ENCODE measurements at regions not wholly inside any gene's neighbourhood (a gene's known extent, or its start where the extent isn't known, plus 50 kb on each side); places are given as distances from the start of the nearest gene placed in this dataset.

DNA sequence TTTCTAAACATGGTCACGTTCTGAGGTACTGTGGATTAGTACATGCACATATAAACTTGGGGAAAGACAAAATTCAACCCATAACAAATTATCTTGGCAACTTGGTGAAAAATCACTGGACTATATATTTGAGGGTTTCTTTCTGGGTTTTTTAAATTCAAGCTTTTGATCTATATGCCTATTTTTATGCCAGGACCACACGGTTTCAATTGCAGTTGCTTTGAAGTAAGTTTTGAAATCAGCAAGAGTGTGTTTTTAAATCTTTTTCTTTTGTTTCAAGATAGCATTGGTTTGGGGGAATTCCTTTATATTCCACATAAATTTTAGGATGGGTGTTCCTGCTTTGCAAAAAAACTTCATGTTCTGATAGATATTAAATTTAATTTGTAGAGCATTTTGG, 406.4 kb upstream of the VWC2 start:
- H3K27ac ChIP-seq (ENCODE audit: low read depth, low read length), result no peak overlapping the region
- no peak overlapping the region for H3K4me3 ChIP-seq (ENCODE audit: low read depth, low read length)
- no peaks in the 10 kb centered on the region for H3K4me1 ChIP-seq (ENCODE audit: control insufficient read depth, insufficient read depth, low read length)
- no peak overlapping the region for H3K9ac ChIP-seq (ENCODE audit: low read length)
- H3K36me3 ChIP-seq (ENCODE audit: control insufficient read depth, insufficient read depth, low read length), result no peaks in the 10 kb centered on the region
- peaks cover 5% of the 10 kb centered on the region; the same call in 1 of the 2 replicates for H3K9me3 ChIP-seq (ENCODE audit: control insufficient read depth, insufficient read depth, low read depth, low read length)
- H3K27me3 ChIP-seq (ENCODE audit: control insufficient read depth, insufficient read depth, low read length), result no peaks in the 10 kb centered on the region

DNA sequence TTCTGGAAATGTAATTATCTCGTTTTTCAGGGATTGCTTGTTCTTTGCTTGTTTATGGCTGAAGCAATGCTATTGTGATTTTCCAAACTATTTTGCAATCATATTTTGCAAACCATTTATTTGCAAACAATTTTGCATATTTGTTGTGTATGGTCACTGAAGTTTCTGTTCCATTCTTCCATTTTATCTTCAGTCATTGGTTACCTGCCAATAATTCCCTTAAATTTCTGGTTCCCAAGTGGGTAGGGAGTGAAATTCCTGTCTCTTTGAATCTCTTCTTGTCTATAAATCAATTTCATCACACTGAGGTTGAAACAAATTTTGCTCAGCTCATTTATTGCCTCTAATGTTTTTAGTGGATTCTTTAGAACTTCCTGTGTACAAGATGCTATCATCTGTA, 401.7 kb upstream of the VWC2 start:
- H3K36me3 ChIP-seq (ENCODE audit: control insufficient read depth, insufficient read depth, low read length), result no peaks in the 10 kb centered on the region
- H3K27ac ChIP-seq (ENCODE audit: low read depth, low read length), result no peak overlapping the region
- H3K27me3 ChIP-seq (ENCODE audit: control insufficient read depth, insufficient read depth, low read length), result no peaks in the 10 kb centered on the region
- no peak overlapping the region for H3K4me3 ChIP-seq (ENCODE audit: low read depth, low read length)
- no peaks in the 10 kb centered on the region for H3K9me3 ChIP-seq (ENCODE audit: control insufficient read depth, insufficient read depth, low read depth, low read length)
- no peak overlapping the region for H3K9ac ChIP-seq (ENCODE audit: low read length)
- no peaks in the 10 kb centered on the region for H3K4me1 ChIP-seq (ENCODE audit: control insufficient read depth, insufficient read depth, low read length)

DNA sequence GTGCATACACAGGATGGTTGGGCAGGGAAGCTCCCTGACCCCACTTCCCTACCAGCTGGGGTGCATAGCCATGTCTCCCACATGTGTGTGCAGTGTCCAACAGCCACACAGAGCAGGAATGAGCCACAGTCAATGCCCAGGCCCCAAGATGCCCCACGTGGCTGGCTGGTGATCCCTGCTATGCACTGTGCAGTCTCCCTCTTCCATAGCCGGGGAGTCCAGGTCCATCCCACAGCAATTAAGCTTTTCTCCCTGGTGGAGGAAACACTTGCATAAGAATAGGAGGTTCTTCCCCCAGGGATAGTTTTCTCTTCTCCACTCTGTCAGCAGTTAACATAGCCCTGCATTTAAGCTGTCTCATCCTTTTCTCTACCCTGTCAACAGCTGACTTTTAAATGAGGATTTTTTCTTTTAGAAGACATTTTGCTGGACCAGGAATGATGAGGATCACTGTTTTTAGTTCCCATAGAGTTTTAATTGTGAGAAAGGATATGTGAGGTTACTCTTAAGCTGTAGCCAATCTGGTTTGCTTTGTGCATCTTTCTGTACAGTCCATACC, 396.5 kb upstream of the VWC2 start:
- peaks cover 8% of the 10 kb centered on the region; the same call in 1 of the 2 replicates for H3K9me3 ChIP-seq (ENCODE audit: control insufficient read depth, insufficient read depth, low read depth, low read length)
- H3K27ac ChIP-seq (ENCODE audit: low read depth, low read length), result no peak overlapping the region
- H3K4me3 ChIP-seq (ENCODE audit: low read depth, low read length), result no peak overlapping the region
- H3K4me1 ChIP-seq (ENCODE audit: control insufficient read depth, insufficient read depth, low read length), result no peaks in the 10 kb centered on the region
- no peaks in the 10 kb centered on the region for H3K36me3 ChIP-seq (ENCODE audit: control insufficient read depth, insufficient read depth, low read length)
- H3K9ac ChIP-seq (ENCODE audit: low read length), result no peak overlapping the region
- no peaks in the 10 kb centered on the region for H3K27me3 ChIP-seq (ENCODE audit: control insufficient read depth, insufficient read depth, low read length)

DNA sequence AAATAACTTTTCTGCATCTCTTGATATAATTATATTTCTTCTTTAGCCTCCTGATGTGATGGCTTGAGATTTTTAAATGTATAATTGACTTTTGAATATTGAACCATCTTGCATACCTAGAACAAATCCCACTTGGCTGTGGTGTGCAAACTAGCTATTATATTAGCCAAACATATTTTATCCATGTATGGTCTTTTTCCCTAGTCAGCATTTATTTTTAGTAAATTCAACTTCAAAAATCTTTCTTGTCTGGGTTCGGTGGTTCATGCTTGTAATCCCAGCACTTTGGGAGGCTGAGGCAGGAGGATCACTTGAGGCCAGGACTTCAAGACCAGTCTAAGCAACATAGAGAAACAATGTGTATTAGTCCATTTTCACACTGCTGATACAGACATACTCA, 386.6 kb upstream of the VWC2 start:
- peaks cover 25% of the 10 kb centered on the region for H3K9me3 ChIP-seq (ENCODE audit: control insufficient read depth, insufficient read depth, low read depth, low read length)
- H3K27me3 ChIP-seq (ENCODE audit: control insufficient read depth, insufficient read depth, low read length), result no peaks in the 10 kb centered on the region
- H3K36me3 ChIP-seq (ENCODE audit: control insufficient read depth, insufficient read depth, low read length), result no peaks in the 10 kb centered on the region
- H3K4me1 ChIP-seq (ENCODE audit: control insufficient read depth, insufficient read depth, low read length), result peaks cover 8% of the 10 kb centered on the region; the same call in 1 of the 2 replicates
- no peak overlapping the region for H3K9ac ChIP-seq (ENCODE audit: low read length)
- no peak overlapping the region for H3K27ac ChIP-seq (ENCODE audit: low read depth, low read length)
- no peak overlapping the region for H3K4me3 ChIP-seq (ENCODE audit: low read depth, low read length)

DNA sequence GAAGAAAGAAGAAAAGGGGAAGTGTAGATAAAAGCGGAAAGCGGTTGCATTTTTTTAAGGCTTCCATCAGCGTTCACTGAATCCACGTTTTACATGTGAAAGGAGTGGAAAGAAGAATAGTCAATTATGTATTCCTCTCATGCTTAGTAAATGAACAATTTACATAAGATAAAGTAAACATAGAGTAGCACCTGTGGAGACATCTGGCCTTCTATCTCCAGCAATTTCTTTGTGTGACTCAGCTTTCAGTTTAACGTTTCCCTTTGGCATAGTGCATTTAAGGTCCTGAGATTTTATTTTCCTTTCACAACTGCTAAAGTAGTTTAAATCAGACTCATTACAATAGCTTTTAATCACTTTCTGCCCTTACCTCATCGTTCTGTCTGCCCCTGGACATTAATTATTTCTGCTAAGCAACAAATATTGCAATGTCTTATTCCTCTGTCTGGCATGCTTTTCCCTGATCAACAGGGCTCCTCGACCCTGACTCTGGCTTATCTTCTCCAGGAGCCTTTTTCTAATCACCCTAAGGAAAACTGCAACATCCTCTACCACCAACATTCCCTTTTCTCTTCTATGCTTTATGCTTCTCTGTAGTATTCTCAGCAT, 383.5 kb upstream of the VWC2 start:
- Histone ChIP-seq H3K27me3 (ENCODE audit: control insufficient read depth, insufficient read depth, low read length) (no peaks in the 10 kb centered on the region), H3K36me3 (ENCODE audit: control insufficient read depth, insufficient read depth, low read length) (no peaks in the 10 kb centered on the region), H3K9ac (ENCODE audit: low read length) (no peak overlapping the region), H3K27ac (ENCODE audit: low read depth, low read length) (no peak overlapping the region), H3K4me1 (ENCODE audit: control insufficient read depth, insufficient read depth, low read length) (peaks cover 8% of the 10 kb centered on the region; the same call in 1 of the 2 replicates), H3K4me3 (ENCODE audit: low read depth, low read length) (no peak overlapping the region), H3K9me3 (ENCODE audit: control insufficient read depth, insufficient read depth, low read depth, low read length) (peaks cover 25% of the 10 kb centered on the region)

DNA sequence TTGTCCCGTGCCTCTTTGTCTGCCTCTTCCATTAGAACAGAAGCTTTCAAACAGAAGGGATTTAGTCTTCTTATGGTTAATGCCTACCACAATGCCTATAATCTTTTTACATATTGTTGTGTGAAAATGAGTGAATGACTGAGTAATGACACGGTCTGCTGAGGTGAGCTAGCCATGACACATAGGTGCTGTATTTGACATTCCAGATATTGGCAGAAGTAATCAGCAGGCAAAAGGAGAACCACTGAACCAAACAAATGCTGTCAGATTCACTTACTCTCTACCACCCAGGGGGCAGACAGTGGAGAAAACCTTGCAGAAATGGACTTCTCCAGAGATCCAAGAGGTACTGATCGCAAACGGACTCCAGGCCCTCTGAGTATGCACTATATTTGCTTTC, 377.2 kb upstream of the VWC2 start:
- no peak overlapping the region for H3K9ac ChIP-seq (ENCODE audit: low read length)
- H3K4me1 ChIP-seq (ENCODE audit: control insufficient read depth, insufficient read depth, low read length), result 0 out of 2 replicates have a peak, but pooled peaks cover 3% of the 10 kb centered on the region
- H3K27me3 ChIP-seq (ENCODE audit: control insufficient read depth, insufficient read depth, low read length), result no peaks in the 10 kb centered on the region
- H3K4me3 ChIP-seq (ENCODE audit: low read depth, low read length), result no peak overlapping the region
- H3K27ac ChIP-seq (ENCODE audit: low read depth, low read length), result no peak overlapping the region
- H3K9me3 ChIP-seq (ENCODE audit: control insufficient read depth, insufficient read depth, low read depth, low read length), result no peaks in the 10 kb centered on the region
- no peaks in the 10 kb centered on the region for H3K36me3 ChIP-seq (ENCODE audit: control insufficient read depth, insufficient read depth, low read length)

DNA sequence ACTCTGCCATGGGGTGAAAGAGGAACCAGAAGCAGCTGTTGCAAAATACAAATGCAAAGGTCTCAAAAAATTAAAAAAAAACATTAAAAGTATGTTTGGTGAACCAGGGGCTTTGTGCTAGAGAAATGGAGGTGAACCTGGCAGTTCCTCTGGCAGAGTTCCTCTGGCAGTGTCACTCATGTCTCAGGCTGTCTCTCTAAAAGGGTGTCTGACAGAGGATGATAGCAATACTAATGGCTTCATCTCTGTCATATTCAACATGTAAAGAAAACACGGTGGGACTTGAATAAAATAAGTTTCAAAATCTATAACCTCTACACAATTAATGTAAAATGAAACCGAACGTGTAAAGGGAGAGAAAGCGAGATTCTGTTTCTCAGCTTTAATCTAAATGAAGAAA, 375.7 kb upstream of the VWC2 start:
- H3K36me3 ChIP-seq (ENCODE audit: control insufficient read depth, insufficient read depth, low read length), result no peaks in the 10 kb centered on the region
- 0 out of 2 replicates have a peak, but pooled peaks cover 3% of the 10 kb centered on the region for H3K4me1 ChIP-seq (ENCODE audit: control insufficient read depth, insufficient read depth, low read length)
- H3K9ac ChIP-seq (ENCODE audit: low read length), result no peak overlapping the region
- no peak overlapping the region for H3K4me3 ChIP-seq (ENCODE audit: low read depth, low read length)
- H3K9me3 ChIP-seq (ENCODE audit: control insufficient read depth, insufficient read depth, low read depth, low read length), result no peaks in the 10 kb centered on the region
- H3K27me3 ChIP-seq (ENCODE audit: control insufficient read depth, insufficient read depth, low read length), result no peaks in the 10 kb centered on the region
- H3K27ac ChIP-seq (ENCODE audit: low read depth, low read length), result no peak overlapping the region

DNA sequence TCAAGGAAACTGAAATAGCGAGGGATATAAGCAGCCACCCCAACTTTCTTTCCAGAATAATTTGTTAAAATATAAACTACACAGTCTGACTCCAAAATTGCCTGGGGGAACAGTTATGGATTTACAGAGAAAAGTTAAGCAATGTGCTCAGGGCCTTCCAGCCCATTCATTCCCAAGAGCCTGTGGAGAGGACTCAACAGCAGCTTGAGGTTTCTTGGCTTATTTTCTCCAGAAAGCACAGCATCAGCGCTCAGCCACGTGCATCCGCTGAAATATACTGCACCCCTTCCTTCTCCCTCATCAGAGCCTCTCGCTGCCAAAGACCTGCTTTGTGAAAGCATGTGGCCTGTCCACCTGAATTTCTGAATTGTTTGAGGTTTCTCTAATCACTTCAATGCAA, 375.2 kb upstream of the VWC2 start:
- Histone ChIP-seq H3K27ac (ENCODE audit: low read depth, low read length) (no peak overlapping the region), H3K36me3 (ENCODE audit: control insufficient read depth, insufficient read depth, low read length) (no peaks in the 10 kb centered on the region), H3K9me3 (ENCODE audit: control insufficient read depth, insufficient read depth, low read depth, low read length) (no peaks in the 10 kb centered on the region), H3K27me3 (ENCODE audit: control insufficient read depth, insufficient read depth, low read length) (no peaks in the 10 kb centered on the region), H3K4me1 (ENCODE audit: control insufficient read depth, insufficient read depth, low read length) (0 out of 2 replicates have a peak, but pooled peaks cover 3% of the 10 kb centered on the region), H3K9ac (ENCODE audit: low read length) (no peak overlapping the region), H3K4me3 (ENCODE audit: low read depth, low read length) (no peak overlapping the region)

DNA sequence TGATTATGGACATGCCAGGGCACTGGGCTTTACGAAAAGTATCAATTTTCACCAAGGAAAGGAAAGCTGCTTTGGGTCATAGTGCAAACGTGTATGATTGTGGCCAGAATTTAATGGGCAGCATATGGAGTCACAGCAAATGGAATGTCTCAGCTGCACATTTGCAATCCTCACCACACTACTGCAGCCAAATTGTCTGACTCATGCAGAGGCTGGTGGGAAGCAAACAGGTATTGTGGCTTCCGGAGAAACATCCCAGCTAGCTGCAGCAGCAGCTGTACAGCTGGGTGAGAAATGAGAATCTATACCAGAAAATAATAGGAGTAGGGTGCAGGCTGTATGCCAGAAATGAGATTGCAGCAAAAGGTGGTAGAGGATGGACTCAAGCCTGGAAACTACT, 374.7 kb upstream of the VWC2 start:
- Histone ChIP-seq H3K9me3 (ENCODE audit: control insufficient read depth, insufficient read depth, low read depth, low read length) (no peaks in the 10 kb centered on the region), H3K4me1 (ENCODE audit: control insufficient read depth, insufficient read depth, low read length) (0 out of 2 replicates have a peak, but pooled peaks cover 3% of the 10 kb centered on the region), H3K27me3 (ENCODE audit: control insufficient read depth, insufficient read depth, low read length) (no peaks in the 10 kb centered on the region), H3K4me3 (ENCODE audit: low read depth, low read length) (no peak overlapping the region), H3K9ac (ENCODE audit: low read length) (no peak overlapping the region), H3K27ac (ENCODE audit: low read depth, low read length) (no peak overlapping the region), H3K36me3 (ENCODE audit: control insufficient read depth, insufficient read depth, low read length) (no peaks in the 10 kb centered on the region)

DNA sequence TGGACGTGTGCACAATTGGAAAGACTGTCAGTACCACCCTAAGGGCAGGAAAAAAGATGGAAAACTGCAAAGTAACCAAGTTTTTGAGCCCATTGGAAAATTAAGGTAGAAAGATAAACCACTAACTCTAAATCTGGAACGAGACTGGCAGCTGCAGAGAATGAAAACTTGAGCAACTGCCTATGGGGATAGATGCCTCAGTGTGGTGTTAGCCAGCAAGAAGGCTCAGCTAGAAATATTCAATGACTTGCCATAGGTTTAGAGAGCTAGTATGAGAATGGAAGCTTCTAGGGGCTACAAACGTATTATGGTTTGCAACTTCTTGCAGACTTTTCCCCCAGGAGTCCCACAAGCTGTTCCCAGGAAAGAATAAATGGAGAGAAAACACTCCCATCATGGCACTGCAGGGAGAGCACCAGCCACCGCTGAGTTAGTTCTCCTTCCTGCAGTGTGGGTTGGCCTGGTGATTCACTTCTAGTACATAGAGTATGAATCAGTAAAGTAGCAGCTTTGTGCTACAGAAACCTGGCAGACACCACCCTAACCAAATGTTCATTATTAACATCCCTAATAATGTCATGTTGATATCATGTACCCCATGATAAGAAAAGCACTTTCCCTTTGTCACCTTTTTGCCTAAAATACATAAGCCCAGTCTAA, 372.4 kb upstream of the VWC2 start:
- Histone ChIP-seq H3K4me1 (ENCODE audit: control insufficient read depth, insufficient read depth, low read length) (0 out of 2 replicates have a peak, but pooled peaks cover 3% of the 10 kb centered on the region), H3K27ac (ENCODE audit: low read depth, low read length) (no peak overlapping the region), H3K27me3 (ENCODE audit: control insufficient read depth, insufficient read depth, low read length) (no peaks in the 10 kb centered on the region), H3K4me3 (ENCODE audit: low read depth, low read length) (no peak overlapping the region), H3K9ac (ENCODE audit: low read length) (no peak overlapping the region), H3K9me3 (ENCODE audit: control insufficient read depth, insufficient read depth, low read depth, low read length) (no peaks in the 10 kb centered on the region), H3K36me3 (ENCODE audit: control insufficient read depth, insufficient read depth, low read length) (no peaks in the 10 kb centered on the region)

DNA sequence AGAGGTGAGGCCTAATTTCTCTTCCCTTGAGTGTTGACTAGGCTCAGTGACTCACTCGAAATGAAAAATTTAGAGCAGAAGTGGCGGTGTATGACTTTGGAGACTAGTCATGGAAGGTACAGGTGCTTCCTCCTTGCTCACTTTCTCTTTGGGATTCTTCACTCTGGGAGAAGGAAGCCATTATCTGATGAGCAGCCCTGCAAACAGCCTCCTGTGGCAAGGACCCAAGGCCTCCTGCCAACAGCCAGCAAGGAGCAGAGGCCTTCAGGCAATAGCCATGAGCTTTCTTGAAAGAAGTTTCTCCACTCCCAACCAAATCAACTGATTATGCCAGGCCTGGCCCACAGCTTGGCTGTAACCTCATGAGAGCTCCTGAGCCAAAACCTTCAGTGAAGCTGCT, 369.6 kb upstream of the VWC2 start:
- H3K4me1 ChIP-seq (ENCODE audit: control insufficient read depth, insufficient read depth, low read length), result no peaks in the 10 kb centered on the region

More for the DNA sequence above, 369.6 kb upstream of the VWC2 start:
- Histone ChIP-seq H3K27me3 (ENCODE audit: control insufficient read depth, insufficient read depth, low read length) (no peaks in the 10 kb centered on the region), H3K36me3 (ENCODE audit: control insufficient read depth, insufficient read depth, low read length) (no peaks in the 10 kb centered on the region), H3K9me3 (ENCODE audit: control insufficient read depth, insufficient read depth, low read depth, low read length) (no peaks in the 10 kb centered on the region), H3K4me3 (ENCODE audit: low read depth, low read length) (no peak overlapping the region), H3K27ac (ENCODE audit: low read depth, low read length) (no peak overlapping the region), H3K9ac (ENCODE audit: low read length) (no peak overlapping the region)
